Activated gamma-delta T cell treated with Interleukin-2 at 50 U/mL for 16 hours (primary cell): ENCODE measurements at regions not wholly inside any gene's neighbourhood (a gene's known extent, or its start where the extent isn't known, plus 50 kb on each side); places are given as distances from the start of the nearest gene placed in this dataset.

Experiments used
- DNase-seq: peaks from one replicate; pipeline ENCODE4 v3.0.0-alpha.2; 2020

DNA sequence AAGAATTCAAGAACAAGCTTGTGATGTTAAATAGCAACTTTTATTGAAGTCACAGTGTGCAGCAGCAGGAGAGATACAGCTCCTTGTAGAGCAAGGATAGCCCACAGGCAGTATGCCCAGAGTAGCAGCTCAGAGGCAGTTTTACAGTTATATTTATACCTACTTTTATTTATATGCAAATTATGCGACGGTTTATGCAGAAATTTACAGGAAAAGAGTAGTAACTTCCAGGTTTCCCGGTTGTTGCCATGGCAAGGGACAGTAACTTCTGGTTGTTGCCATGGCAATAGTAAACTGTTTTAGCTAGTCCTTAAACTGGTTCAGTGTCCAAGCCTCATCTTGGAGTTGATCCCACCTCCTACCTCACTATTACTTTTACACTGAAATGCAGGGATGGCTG, 344.6 kb upstream of the LYPLAL1 start:
- DNase-seq = no peak

DNA sequence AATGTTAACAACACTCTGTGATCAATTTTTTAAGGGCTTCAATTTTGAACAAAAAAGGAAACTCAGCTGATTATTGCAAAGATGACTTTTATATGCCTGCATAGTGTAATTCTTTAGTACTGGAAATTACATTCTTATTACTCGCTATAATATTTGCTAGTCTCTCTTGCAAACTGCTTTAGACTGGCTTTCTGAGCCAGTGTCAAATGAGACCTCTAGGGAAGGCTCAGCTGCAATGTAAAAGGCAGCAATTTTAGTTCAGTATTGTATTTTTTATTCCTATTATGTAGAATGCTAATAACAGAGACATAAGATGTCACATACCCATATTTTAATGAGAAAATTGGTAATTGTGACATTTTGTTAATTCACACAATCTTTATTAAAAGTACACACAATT, 338.1 kb upstream of the LYPLAL1 start:
- no peak for DNase-seq

DNA sequence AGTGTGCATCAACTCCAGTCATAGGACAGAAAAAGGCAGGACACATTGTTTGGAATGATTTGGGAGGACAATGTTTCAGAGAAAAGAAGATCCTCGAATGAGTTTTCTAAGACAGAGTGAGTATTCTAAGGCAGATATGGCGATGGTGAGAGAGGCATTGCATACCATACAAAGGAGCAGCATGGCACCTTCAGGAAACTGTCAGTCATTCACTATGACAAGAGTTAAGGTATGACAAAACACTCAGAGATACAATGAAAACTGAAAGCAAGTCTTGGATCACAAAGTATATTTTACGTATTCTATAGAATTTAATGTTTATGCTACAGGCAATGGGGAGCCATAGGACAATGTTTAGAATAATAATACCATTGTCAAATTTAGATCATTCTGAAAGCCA, 337.4 kb upstream of the LYPLAL1 start:
- no peak for DNase-seq

DNA sequence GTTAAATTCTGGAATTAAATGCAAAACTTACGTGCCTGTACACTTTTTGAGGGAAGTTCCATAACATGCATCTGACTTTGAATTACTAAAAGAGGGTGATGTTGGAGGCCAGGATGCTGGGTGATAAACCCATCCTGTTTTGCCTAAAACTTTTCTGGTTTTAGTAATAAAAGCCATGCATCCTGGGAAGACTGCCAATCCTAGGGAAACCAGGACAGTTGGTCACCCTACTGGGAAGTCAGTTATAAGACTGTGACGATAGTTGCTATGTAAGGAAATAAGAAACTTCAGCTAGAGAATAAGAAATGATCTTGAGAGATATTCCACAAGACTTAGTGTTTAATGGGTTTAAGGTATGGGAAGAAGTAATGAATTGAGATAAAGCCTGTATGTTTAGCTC, 336.6 kb upstream of the LYPLAL1 start:
- DNase-seq = no peak

DNA sequence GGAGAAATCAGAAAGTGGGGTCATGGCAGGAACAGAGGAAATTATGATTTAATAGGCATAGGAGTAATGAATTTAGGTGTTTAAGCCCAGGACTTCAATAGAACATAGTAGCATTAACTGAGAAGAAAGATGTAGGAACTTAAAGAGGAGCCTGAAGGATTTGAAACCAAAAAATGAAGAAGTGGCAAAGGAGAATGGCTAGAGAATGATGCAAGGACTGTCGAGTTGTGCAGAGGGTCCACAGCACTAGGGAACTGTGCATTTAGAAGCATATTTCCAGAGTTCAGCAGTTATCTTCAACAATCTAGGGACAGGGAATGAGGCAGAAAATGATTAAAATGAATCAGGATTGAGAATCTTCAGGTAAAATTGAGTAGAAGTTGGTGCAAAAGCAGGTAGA, 328.1 kb upstream of the LYPLAL1 start:
- DNase-seq = no peak

GRCh38 chr1:218846181-218846580, 327.5 kb upstream of the LYPLAL1 start:
- DNase-seq = no peak

GRCh38 chr1:218847089-218847768, 326.4 kb upstream of the LYPLAL1 start:
- no peak for DNase-seq

DNA sequence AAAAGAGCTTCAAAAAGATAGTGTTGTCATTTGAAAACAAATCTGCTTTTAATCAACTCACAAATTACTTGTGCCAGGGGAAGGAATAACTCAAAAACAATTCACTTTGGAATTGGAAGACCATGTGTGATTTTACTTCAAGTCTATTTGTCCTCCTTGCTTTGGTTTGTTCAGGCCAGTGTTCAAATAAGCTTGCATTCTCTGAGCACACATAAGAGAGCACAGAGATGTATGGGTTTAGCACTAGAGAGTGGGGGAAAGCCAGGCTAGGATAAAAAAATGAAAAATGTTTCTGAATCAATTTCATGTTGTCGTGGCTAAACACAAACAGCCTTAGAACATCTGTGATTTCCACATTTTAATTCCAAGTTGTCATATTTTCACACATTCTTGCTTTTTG, 325.7 kb upstream of the LYPLAL1 start:
- no peak for DNase-seq

DNA sequence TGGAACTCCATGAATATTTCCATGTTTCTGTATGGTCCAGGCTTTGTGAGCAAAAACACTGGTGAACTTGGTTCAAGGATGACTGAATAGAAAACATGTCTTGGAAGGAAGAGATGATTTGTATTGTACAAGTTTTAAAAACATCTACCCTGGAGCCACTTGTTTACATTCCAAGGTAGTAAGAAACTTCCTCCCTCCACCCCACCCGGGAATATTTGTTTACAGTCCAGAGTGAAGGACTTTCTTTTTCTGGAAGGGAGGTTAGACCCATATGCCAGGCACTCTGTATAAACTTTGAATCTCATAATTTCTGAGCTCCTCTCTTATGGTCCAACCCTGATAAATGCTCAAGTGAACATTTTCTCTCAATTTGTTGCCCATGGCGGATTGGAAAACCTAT, 323.3 kb upstream of the LYPLAL1 start:
- no peak for DNase-seq

DNA sequence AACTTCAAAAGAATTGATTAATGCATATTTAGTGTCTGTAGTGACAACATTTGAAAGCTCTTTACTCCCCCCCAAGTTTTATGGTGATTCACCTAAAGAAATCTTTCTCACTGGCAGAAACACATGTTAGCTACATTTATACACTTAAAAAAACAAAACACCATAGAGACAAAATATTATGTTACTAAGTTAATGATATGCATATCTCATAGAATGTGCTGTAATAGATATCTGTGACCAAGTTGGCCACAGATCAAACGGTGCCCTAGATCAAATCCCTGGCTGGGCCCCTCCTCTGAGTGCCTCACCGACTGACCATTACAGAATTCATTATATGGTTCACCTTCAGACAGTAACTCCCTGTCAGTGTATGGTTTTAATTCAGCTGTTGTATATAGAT, 322.1 kb upstream of the LYPLAL1 start:
- no peak for DNase-seq

DNA sequence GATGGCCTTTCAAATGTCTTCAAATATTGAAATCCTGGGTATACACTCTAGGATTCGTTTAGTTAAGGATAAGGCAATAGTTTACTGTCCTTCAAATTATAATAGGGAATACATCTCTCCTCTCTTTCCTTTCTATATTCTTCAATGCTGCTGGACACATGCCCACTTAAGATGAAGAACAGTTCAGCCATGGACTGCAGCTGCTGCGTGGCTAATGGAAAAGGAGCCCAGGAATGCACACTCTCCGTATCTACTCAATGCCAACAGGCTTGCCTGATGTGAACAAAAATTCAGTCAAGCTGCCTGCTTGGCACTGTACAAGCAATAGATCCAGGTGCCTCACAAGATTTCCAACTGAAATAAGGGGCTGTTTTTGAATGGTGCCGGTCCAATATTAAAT, 321.2 kb upstream of the LYPLAL1 start:
- no peak for DNase-seq

- no peak for DNase-seq
Measured at GRCh38 chr1:218863987-218864386, 309.7 kb upstream of the LYPLAL1 start.

GRCh38 chr1:218865591-218865990, 308.1 kb upstream of the LYPLAL1 start:
- DNase-seq = no peak

DNA sequence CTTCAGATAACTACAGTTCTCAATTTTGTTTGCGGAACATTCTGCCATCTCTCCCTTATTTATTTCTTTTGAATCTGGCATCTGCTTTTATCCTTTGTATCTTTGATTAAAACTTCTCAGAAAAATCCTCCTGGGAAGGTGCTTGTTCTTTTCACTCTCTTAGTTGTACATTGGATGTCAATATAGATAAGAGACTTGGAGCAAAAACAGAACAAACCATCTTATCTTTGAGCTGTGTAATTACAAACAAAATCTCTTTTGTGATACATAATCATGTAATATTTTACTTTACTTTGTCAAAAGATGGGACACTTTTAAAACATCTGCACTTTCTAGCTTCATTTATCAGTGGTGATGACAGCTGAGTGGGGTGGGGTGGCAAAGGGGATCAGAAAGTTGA, 307.2 kb upstream of the LYPLAL1 start:
- DNase-seq = no peak

GRCh38 chr1:218867066-218867465, 306.6 kb upstream of the LYPLAL1 start:
- DNase-seq = no peak

- no peak for DNase-seq
Measured at GRCh38 chr1:218867941-218868626, 305.6 kb upstream of the LYPLAL1 start.

- no peak for DNase-seq
Measured at GRCh38 chr1:218869276-218869675, 304.4 kb upstream of the LYPLAL1 start.

DNA sequence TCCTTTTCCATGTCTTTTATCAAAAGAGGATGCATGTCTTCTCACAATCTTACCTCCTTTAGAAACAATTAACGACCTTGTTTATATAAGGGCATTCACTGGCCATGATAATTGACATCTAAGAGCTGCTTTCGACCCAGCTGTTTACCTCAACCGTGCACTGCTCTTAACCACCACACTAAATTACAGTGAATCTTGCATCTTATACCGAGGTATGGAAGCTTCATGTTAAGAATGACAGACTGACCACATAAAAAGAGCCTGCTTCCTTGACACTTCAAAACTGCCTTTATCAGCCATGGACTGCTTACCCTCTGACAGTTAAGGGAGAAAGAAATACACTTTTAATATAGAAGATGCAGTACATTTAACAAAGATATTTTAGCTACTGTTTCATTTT, 301.7 kb upstream of the LYPLAL1 start:
- DNase-seq = no peak

DNA sequence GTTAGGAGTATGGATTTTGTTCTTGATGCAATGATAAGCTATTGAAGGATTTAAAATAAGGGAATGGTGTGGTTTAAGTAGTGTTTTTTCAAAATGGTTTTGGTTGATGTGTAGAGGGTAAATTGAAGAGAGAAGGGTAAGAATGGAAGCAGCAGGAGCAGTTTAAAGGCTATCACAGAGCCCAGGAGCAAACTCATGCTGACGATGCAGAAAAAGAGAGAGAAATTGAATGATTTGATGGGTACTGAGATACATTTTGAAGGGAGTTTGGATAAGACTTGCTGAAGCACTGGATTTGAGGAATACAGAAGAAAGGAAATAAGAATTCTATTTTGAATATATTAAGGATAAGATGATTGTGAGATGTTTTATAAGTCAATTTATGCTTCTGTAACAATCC, 300.8 kb upstream of the LYPLAL1 start:
- DNase-seq = no peak

DNA sequence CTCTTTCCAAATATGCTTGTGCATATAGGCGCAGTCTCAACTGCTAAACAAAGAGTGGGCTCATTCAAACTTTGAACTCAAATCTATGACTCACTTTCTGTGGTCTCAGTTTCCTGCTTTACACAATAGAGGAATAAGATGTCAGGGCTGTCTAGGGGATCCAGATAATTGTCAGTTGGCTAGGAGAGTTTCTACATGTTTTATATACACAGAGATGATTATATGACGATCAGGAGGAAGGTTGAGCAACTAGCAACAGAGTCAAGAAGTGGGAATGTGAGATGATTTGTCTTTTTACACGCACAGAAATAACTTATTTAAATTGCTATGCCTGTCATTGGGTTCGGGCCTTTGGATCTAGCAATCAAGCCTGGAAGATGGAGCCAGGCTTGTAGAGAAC, 299.4 kb upstream of the LYPLAL1 start:
- no peak for DNase-seq

- DNase-seq = no peak
Measured at GRCh38 chr1:218874801-218875400, 298.8 kb upstream of the LYPLAL1 start.

GRCh38 chr1:218878369-218878768, 295.3 kb upstream of the LYPLAL1 start:
- DNase-seq = no peak

- no peak for DNase-seq
Measured at GRCh38 chr1:218880484-218881060, 293.1 kb upstream of the LYPLAL1 start.

DNA sequence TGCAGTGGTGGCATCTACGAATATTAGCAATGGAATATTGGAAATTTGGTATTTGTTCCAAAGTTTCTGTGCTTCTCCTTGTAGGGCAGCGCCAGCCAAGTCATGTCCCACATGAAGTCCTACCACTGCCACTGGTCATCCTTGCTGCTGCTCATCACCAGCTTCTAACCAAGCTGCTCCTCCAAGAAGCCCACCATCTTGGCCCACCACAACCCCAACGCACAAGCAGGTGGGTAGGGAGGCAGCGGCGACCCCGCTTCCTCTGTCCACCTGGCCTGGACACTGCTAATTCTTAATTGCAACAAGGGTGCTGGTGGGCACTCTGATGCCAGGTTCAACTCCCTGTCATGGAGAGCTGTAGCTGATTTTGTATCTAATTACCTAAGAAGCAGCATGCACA, 291.2 kb upstream of the LYPLAL1 start:
- no peak for DNase-seq
